ENCODE measurements at regions not wholly inside any gene's neighbourhood (a gene's known extent, or its start where the extent isn't known, plus 50 kb on each side); places are given as distances from the start of the nearest gene placed in this dataset.
A peak's percentile ranks its signal among the peaks of the same experiment; 100 is the strongest.

- no peak overlapping the region for H3K4me3 ChIP-seq (replicated peaks in 1 of 2; ENCODE audit: low read depth in 2 of 2, low read length in 2 of 2)
- DNase-seq (ENCODE audit: low read depth in 2 of 2), result no peak
- TF ChIP-seq CTCF (IDR thresholded peaks at IDR 0.05; ENCODE audit: low read depth, low read length), result no peak
Observed at GRCh38 chr10:90394311-90394710, 463.5 kb downstream of the HTR7 start.

- no peak overlapping the region for H3K4me3 ChIP-seq (replicated peaks in 1 of 2; ENCODE audit: low read depth in 2 of 2, low read length in 2 of 2)
- no peak for DNase-seq (ENCODE audit: low read depth in 2 of 2)
- TF ChIP-seq CTCF (IDR thresholded peaks at IDR 0.05; ENCODE audit: low read depth, low read length), result no peak
Observed at GRCh38 chr10:90396721-90397120, 461.1 kb downstream of the HTR7 start.

- no peak for TF ChIP-seq CTCF (IDR thresholded peaks at IDR 0.05; ENCODE audit: low read depth, low read length)
- peak; percentile 32 to 58 for DNase-seq (ENCODE audit: low read depth in 2 of 2)
- no peak overlapping the region for H3K4me3 ChIP-seq (replicated peaks in 1 of 2; ENCODE audit: low read depth in 2 of 2, low read length in 2 of 2)
Observed at GRCh38 chr10:90398566-90398965, 459.3 kb downstream of the HTR7 start.

- DNase-seq (ENCODE audit: low read depth in 2 of 2), result no peak
- no peak overlapping the region for H3K4me3 ChIP-seq (replicated peaks in 1 of 2; ENCODE audit: low read depth in 2 of 2, low read length in 2 of 2)
- no peak for TF ChIP-seq CTCF (IDR thresholded peaks at IDR 0.05; ENCODE audit: low read depth, low read length)
Observed at GRCh38 chr10:90399782-90400181, 458.1 kb downstream of the HTR7 start.

- DNase-seq (ENCODE audit: low read depth in 2 of 2), result peak in 1 of 2 donors; percentile 13
- H3K4me3 ChIP-seq (replicated peaks in 1 of 2; ENCODE audit: low read depth in 2 of 2, low read length in 2 of 2), result no peak overlapping the region
- no peak for TF ChIP-seq CTCF (IDR thresholded peaks at IDR 0.05; ENCODE audit: low read depth, low read length)
Observed at GRCh38 chr10:90403211-90404000, 454.4 kb downstream of the HTR7 start.

- no peak overlapping the region for H3K4me3 ChIP-seq (replicated peaks in 1 of 2; ENCODE audit: low read depth in 2 of 2, low read length in 2 of 2)
- peak in 1 of 2 donors; percentile 76 for DNase-seq (ENCODE audit: low read depth in 2 of 2)
- TF ChIP-seq CTCF (IDR thresholded peaks at IDR 0.05; ENCODE audit: low read depth, low read length), result no peak
Observed at GRCh38 chr10:90407131-90407530, 450.7 kb downstream of the HTR7 start.

DNA sequence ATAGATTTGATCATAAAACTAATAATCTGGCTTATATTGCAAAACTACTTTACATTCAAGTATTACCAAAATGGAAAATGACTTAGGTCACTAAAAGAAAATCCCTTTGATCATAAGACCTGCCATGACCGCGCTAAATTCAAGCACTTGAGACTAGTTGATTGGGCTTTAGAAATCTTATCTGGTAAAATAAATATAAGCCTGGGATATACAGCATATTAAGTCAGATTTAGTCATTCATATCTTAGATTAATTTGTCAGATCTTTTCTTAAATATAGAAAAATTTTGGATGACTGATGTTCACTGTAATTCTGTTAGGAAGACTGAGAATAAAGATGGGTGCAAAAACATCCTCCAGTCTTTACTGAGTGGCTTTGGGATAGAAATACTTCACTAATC is 450.0 kb downstream of the HTR7 start:
- no peak for TF ChIP-seq CTCF (IDR thresholded peaks at IDR 0.05; ENCODE audit: low read depth, low read length)
- no peak overlapping the region for H3K4me3 ChIP-seq (replicated peaks in 1 of 2; ENCODE audit: low read depth in 2 of 2, low read length in 2 of 2)
- DNase-seq (ENCODE audit: low read depth in 2 of 2), result no peak
